ENCODE measurements at regions not wholly inside any gene's neighbourhood (a gene's known extent, or its start where the extent isn't known, plus 50 kb on each side); places are given as distances from the start of the nearest gene placed in this dataset.
"Not testable (repeated sequence)": the region's sequence is repeated elsewhere in the genome, so short reads cannot be mapped to it uniquely, and the experiment has no call there.

DNA sequence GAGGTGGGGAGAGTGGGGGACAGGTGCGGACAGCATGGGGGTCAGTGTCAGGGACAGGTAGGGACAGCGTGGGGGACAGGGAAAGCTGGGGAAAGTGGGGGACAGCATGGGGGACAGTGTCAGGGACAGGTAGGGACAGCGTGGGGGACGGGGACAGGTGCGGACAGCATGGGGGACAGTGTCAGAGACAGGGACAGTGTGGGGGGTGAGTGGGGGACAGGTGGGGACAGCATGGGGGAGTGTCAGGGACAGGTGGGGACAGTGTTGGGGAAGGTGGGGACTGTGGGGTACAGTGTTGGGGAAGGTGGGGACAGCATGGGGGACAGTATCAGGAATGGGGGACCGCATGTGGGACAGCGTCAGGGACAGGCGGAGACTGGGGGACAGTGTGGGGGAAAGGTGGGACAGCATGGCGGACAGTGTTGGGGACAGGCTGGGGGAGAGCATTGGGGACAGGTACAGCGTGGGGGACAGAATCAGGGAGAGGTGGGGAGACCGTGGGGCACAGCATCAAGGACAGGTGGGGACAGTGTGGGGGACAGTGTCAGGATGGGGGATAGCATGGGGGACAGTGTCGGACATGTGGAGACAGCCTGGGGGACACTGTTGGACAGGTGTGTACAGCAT, 96.1 kb downstream of the TMEM121 start:
- no peak for DNase-seq

- DNase-seq = not testable (repeated sequence)
Observed at GRCh38 chr14:105623178-105623577, 96.8 kb downstream of the TMEM121 start.

DNA sequence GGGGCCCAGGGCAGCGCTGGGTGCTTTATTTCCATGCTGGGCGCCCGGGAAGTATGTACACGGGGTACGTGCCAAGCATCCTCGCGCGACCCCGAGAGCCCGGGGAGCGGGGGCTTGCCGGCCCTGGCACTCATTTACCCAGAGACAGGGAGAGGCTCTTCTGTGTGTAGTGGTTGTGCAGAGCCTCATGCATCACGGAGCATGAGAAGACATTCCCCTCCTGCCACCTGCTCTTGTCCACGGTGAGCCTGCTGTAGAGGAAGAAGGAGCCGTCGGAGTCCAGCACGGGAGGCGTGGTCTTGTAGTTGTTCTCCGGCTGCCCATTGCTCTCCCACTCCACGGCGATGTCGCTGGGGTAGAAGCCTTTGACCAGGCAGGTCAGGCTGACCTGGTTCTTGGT, 98.0 kb downstream of the TMEM121 start:
- DNase-seq = not testable (repeated sequence)

DNA sequence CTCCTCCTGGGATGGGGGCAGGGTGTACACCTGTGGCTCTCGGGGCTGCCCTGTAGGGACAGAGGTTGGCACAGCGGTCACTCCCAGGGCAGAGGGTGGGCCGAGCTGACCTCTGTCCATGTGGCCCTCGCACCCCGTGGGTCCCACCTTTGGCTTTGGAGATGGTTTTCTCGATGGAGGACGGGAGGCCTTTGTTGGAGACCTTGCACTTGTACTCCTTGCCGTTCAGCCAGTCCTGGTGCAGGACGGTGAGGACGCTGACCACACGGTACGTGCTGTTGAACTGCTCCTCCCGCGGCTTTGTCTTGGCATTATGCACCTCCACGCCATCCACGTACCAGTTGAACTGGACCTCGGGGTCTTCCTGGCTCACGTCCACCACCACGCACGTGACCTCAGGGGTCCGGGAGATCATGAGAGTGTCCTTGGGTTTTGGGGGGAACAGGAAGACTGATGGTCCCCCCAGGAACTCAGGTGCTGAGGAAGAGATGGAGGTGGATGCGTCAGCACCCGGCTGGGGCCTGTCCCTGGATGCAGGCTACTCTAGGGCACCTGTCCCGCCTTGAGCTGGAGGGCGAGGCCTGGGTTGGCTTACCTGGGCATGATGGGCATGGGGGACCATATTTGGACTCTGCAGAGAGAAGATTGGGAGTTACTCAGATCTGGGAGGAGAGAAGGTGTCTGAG, 98.5 kb downstream of the TMEM121 start:
- not testable (repeated sequence) for DNase-seq

GRCh38 chr14:105625448-105625847, 99.1 kb downstream of the TMEM121 start:
- DNase-seq = not testable (repeated sequence)

DNA sequence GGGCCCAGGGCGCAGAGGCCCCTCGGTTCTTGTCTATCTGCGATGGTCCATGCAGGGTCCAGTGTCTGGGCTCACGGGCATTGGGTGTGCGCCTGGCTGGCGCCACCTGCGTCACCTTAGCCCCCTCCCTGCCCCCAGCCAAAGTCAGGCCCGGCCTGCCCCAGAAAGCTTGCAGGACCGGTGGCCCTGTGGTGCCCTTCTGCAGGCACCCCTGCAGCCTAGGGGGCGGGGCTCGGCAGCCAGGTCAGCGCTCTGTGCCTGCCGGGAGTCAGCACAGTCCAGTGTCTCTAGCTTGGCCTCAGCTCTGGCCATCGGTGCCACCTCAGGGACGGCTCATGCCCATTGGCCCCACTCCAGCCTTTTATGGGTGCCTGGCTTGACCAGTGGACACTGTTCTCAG, 99.7 kb downstream of the TMEM121 start:
- not testable (repeated sequence) for DNase-seq

DNA sequence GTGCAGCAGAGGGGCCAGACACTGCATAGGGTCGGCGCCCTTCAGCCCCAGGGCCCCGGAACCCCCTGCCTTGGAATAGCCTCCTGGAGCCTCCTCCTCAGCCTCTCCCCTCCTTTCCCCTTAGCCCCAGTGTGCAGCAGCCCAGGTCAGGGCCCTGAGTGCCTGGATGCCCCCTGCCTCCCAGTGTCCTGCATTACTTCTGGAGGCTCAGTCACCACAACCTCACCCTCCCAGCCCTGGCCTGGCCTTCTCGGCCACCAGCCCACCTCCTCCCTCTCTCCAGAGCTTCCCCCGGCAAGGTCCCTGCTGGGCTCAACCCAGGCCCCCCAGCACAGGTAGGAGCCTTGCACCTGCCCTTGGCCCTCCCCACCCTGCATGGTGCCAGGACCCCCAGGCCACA, 100.3 kb downstream of the TMEM121 start:
- not testable (repeated sequence) for DNase-seq

- not testable (repeated sequence) for DNase-seq
Observed at GRCh38 chr14:105627287-105627686, 100.9 kb downstream of the TMEM121 start.

DNA sequence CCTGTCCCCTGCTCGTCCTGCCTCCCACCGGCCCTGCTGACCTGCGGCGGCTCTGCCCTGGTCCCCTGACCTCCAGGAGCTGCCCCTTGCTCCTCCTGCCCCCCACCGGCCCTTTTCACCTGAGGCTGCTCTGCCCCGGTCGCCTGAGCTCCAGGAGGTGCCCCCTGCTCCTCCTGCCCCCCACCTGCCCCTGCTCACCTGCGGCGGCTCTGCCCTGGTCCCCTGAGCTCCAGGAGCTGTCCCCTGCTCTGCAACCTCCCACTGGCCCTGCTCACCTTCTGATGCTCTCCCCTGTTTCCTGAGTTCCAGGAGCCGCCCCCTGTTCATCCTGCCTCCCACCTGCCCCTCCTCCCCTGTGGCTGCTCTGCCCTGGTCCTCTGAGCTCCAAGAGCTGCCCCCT, 101.3 kb downstream of the TMEM121 start:
- DNase-seq = no peak

GRCh38 chr14:105628126-105628525, 101.7 kb downstream of the TMEM121 start:
- not testable (repeated sequence) for DNase-seq

DNA sequence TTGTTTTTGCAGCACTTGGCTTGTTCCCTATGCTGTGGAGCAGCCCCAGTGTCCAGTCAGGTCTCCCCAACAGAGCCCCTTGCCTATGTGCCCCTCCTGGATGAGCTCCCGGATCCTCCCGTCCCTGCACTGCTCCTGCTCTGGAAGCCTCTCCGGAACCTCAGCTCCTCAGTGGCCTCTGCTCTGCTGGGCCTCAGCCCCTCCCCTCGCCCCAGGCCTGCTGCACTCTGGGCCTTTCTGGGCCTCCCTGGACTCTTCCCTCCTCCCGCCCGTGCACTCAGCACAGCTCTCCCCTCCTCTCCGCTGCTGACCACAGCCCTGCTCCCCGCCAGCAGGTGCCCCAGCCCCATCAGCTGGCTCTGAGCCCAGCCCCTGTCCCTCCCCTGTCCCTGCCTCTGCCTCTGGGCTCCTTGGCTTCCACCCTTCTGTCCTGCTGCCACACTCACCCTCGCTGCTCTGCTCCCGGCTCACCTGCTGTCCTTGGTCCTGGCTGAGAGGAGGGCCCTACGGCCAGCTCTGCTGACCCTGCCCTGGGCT, 102.2 kb downstream of the TMEM121 start:
- DNase-seq = not testable (repeated sequence)

GRCh38 chr14:105629091-105629885, 102.9 kb downstream of the TMEM121 start:
- not testable (repeated sequence) for DNase-seq

DNA sequence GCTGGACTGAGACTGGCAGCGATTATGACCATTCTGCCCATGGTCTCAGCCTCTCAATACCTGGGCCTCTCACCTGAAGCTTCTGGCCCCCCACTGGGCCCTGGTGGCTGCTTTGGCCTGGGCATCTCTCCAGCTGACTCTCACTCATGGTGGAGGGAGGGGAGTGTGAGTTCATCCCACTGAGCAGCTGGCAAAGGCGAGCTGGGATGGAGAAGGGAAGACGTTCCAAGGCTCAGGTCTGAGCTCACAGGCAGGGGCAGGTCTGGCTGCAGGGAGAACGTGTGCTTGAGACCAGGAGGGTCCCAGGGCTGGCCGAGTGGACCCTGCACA, 103.5 kb downstream of the TMEM121 start:
- DNase-seq = no peak

GRCh38 chr14:105630293-105630934, 104.0 kb downstream of the TMEM121 start:
- not testable (repeated sequence) for DNase-seq

- DNase-seq = not testable (repeated sequence)
Observed at GRCh38 chr14:105630935-105631779, 104.8 kb downstream of the TMEM121 start.

DNA sequence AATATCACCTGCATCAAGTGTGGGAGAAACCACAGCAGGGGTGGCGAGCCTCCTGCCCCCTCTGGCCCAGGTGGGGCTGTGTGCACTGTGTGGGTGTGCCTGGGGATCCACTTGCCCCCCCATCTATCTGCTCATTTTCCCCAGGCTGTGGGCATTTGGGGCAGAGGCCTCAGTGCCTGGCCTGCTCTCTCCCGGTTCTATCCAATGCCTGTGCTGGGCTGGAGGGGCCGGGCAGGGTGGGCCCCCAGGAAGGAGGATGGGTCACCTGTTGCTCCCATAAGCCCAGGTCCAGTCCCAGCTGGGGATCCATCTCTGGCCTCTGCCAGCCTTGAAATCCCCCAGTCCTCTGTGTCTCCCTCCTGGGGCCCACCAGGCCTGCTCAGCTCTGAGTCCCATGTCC, 105.6 kb downstream of the TMEM121 start:
- no peak for DNase-seq

GRCh38 chr14:105633596-105633995, 107.2 kb downstream of the TMEM121 start:
- DNase-seq = not testable (repeated sequence)

GRCh38 chr14:105635560-105635959, 109.2 kb downstream of the TMEM121 start:
- no peak for DNase-seq

DNA sequence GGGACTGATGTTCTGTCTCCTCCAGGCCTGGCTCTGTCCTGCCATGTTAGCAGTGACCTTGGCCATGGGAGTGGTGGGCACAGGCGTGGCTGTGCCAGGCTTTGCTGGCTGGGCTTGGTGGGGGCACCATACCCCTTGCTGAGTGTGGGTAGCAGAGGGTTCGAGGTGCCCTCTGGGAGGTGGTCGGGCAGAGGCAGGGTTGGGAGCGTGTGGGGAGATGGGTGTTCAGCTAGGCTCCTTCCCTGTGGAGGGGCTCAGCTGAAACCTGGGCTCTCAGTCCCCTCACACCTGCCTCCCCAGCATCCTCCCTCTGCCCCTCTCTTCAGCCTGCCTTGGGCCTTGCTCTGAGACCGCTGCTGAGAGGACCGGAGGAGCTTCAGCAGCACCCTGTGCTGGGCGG, 109.6 kb downstream of the TMEM121 start:
- DNase-seq = not testable (repeated sequence)

- DNase-seq = no peak
Observed at GRCh38 chr14:105636935-105637334, 110.6 kb downstream of the TMEM121 start.

- not testable (repeated sequence) for DNase-seq
Observed at GRCh38 chr14:105637345-105637744, 111.0 kb downstream of the TMEM121 start.

All from inflammatory macrophage (primary cell).